Limb (tissue), 2 donors: ENCODE measurements at regions not wholly inside any gene's neighbourhood (a gene's known extent, or its start where the extent isn't known, plus 50 kb on each side); places are given as distances from the start of the nearest gene placed in this dataset.
"Not testable (repeated sequence)": the region's sequence is repeated elsewhere in the genome, so short reads cannot be mapped to it uniquely, and the experiment has no call there.

ENCODE experiments used
- DNase-seq, 2 donors: peaks; one replicate each; pipeline ENCODE4 v3.0.0-alpha.2; 2016; ENCODE audit errors: extremely low spot score in 2 of 2

GRCh38 chr10:21366108-21366507 is 159.4 kb downstream of the SKIDA1 start:
- not testable (repeated sequence) for DNase-seq

- peak in 1 of 2 donors; percentile 44 for DNase-seq
Observed at GRCh38 chr10:21364196-21365114, 161.0 kb downstream of the SKIDA1 start.

- no peak for DNase-seq
Observed at GRCh38 chr10:21363731-21364104, 161.8 kb downstream of the SKIDA1 start.

GRCh38 chr10:21363092-21363730 is 162.3 kb downstream of the SKIDA1 start:
- no peak for DNase-seq

GRCh38 chr10:21359202-21359601 is 166.3 kb downstream of the SKIDA1 start:
- no peak for DNase-seq

- DNase-seq = no peak
Observed at GRCh38 chr10:21355591-21356011, 169.9 kb downstream of the SKIDA1 start.

- DNase-seq = no peak
Observed at GRCh38 chr10:21352886-21353285, 172.6 kb downstream of the SKIDA1 start.

GRCh38 chr10:21351594-21351993 is 173.9 kb downstream of the SKIDA1 start:
- DNase-seq = not testable (repeated sequence)

GRCh38 chr10:21349912-21350286 is 175.6 kb downstream of the SKIDA1 start:
- DNase-seq = no peak

GRCh38 chr10:21347785-21348170 is 177.7 kb downstream of the SKIDA1 start:
- DNase-seq = no peak

GRCh38 chr10:21347043-21347784 is 178.3 kb downstream of the SKIDA1 start:
- DNase-seq = no peak

- no peak for DNase-seq
Observed at GRCh38 chr10:21343087-21343486, 182.4 kb downstream of the SKIDA1 start.

- not testable (repeated sequence) for DNase-seq
Observed at GRCh38 chr10:21342499-21342898, 183.0 kb downstream of the SKIDA1 start.

GRCh38 chr10:21340331-21340730 is 185.2 kb downstream of the SKIDA1 start:
- no peak for DNase-seq

- DNase-seq = no peak
Observed at GRCh38 chr10:21337171-21337792, 188.2 kb downstream of the SKIDA1 start.

GRCh38 chr10:21336476-21337170 is 188.9 kb downstream of the SKIDA1 start:
- DNase-seq = no peak

- DNase-seq = peak; percentile 46 to 51
Observed at GRCh38 chr10:21334891-21335696, 190.4 kb downstream of the SKIDA1 start.

- DNase-seq = no peak
Observed at GRCh38 chr10:21330628-21331020, 194.9 kb downstream of the SKIDA1 start.

GRCh38 chr10:21329995-21330627 is 195.4 kb downstream of the SKIDA1 start:
- no peak for DNase-seq
